ENCODE measurements at regions not wholly inside any gene's neighbourhood (a gene's known extent, or its start where the extent isn't known, plus 50 kb on each side); places are given as distances from the start of the nearest gene placed in this dataset.
A peak's percentile ranks its signal among the peaks of the same experiment; 100 is the strongest.

GRCh38 chr21:38619480-38619879, 121.2 kb upstream of the ERG start:
- no peak for DNase-seq

- no peak for DNase-seq
These were observed 121.8 kb upstream of the ERG start for GRCh38 chr21:38619992-38620479.

- no peak for DNase-seq
These were observed 122.9 kb upstream of the ERG start for GRCh38 chr21:38621132-38621531.

- DNase-seq = no peak
These were observed 124.0 kb upstream of the ERG start for GRCh38 chr21:38622081-38622826.

DNA sequence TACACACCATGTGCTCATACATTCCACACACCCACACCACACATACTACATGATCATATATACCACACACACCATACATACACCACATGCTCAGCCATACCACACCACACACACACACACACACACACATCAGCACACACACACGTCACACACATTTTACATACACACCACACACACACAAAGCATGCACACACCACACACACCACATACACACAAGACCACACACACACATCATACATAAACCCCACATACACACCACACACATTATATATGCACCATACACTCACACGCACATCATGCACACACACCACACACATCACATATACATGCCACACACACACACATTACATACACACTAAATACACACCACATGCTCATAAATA, 124.5 kb upstream of the ERG start:
- DNase-seq = no peak

DNA sequence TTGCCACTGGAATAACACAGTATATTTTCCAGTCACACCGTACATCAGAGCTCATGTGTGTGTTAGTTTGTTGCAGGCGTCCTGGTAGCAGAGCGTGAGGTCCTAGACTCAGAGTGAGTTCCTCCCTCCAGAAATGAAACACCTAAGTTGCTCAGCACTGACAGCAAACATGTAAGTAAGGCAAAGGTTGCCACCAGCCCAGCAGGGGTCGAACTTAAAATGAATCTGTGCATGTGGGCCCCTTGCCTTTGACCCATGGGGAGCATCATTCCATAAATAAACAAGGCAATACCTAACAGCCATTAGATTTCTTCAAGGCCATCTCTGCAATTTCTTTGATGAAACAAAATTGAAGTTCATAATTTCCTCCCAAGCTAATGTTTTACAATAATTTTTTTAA, 125.3 kb upstream of the ERG start:
- no peak for DNase-seq

GRCh38 chr21:38625000-38625399, 126.7 kb upstream of the ERG start:
- DNase-seq = no peak

GRCh38 chr21:38626306-38626705, 128.0 kb upstream of the ERG start:
- DNase-seq = no peak

- DNase-seq = no peak
These were observed 130.1 kb upstream of the ERG start for GRCh38 chr21:38628349-38628748.

GRCh38 chr21:38631206-38631605, 132.9 kb upstream of the ERG start:
- no peak for DNase-seq

DNA sequence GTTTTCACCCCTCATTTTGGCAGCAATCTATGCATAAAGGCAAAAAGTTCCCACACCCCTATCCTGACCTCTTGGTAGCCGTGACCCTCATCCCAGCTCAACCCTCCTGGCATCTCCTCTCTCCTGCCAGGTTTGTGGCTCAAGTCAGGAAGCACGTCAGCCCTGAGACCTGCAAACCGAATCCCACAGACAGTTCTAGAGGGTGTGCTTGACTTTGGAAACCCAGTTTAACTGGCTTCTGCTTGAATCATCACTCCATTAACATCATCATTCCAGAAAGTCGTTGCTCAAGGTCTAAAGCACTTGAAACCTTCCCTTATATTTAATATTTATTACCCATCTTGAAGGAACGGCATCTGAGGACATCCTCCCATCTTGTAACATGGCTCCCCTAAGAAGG, 133.4 kb upstream of the ERG start:
- no peak for DNase-seq

DNA sequence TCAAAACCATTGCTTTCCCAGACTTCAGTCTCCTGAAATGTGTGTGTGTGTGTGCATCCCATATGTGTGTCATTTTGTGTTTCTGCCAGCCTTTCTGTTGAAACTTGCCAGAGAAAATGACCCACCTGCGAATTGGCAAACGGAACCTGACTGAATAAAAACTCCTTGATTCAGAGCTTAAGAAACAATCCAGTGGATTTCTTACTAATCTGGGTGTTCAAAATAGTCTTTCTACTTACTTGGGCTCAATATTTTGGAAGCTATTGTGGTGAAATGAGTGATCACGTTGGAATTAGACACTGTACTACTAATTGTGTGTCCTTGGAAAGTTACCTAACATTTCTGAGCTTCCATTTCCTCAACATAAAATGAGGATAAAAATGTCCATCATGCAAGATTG, 138.9 kb upstream of the ERG start:
- DNase-seq = no peak

DNA sequence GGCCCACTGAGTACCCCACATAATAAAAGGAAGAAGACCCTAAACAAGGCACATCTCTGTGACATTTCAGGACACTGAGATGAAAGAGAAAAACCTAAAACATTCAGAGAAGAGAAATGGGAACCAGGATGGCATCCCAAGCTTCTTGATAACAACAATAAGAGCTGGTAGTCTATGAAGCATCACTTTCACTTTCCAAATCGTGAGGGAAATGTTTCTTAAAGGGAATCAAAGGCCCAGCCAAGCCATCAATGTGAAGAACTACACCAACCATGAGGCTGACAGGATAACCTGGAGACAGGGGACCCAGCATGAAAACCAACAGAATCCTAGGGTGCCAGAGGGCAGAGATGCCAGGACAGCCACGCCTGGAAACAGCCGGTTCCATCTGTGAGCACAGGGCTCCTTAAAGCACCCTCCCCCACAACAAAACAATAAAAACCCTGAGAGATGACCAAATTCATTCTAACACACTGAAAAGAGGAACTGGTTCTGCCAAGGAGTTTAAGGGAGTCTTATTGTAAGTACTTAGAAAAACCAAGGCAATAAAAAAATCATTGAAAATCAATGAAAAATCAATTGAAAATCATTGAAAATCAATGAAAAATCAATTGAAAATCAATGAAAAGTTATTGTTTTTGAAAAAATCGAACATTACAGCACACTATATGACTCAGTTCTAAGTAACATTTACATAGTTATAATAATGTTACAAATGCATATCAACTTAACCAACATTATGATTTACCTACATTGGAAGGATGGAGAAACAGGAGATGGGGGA, 141.5 kb upstream of the ERG start:
- no peak for DNase-seq

GRCh38 chr21:38640355-38640742, 142.1 kb upstream of the ERG start:
- DNase-seq = peak; percentile 10

- no peak for DNase-seq
These were observed 145.2 kb upstream of the ERG start for GRCh38 chr21:38643404-38644023.

- no peak for DNase-seq
These were observed 147.0 kb upstream of the ERG start for GRCh38 chr21:38645282-38645681.

DNA sequence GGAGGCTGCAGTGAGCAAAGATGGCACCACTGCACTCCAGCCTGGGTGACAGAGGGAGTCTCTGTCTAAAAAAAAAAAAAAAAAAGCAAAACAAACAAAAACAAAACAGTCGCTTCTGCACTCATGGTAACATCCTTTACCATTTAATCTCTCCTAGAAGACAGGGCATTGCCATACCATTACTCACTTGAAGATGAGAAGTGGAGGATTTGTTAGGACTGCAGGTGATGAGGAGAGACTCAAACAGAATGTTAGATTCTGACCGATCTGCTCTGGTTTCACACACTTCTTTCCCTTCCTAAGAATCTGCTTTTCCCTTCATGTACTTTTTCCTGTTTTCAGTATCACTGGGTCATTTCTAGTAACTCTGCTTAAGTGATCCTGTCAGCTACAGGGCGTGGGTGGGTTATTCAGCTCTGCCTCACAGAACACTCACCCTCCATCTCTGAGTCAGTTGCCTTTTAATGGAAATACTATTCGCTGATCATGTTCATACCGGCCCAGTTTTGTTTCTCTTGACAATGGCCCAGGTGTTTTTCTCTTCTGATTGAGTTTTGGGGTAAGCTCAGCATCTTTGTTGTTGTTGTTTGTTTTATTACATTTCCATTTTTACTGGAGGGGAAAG, 148.0 kb upstream of the ERG start:
- peak; percentile 69 for DNase-seq

- DNase-seq = peak; percentile 15
These were observed 150.8 kb upstream of the ERG start for GRCh38 chr21:38649120-38649519.

DNA sequence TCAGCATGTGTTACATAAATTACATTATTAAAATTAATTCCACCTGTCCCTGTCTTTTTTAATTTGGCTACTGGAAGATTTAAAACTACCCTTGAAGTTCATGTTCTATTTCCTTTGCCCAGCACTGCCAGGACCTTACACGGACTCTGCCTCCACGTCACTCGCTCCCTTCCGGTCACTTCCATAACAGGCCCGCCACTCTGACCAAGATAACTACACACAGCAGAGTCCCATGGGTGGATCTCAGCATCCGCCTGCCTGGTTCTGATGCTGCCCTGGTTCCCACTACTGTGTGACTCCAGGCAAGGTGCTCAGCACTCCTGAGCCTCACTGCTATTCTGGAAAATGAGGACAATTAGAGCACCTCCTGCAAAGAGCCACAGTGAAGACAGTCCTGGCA, 153.3 kb upstream of the ERG start:
- no peak for DNase-seq

- no peak for DNase-seq
These were observed 153.3 kb upstream of the ETS2 start for GRCh38 chr21:38652396-38652795.

DNA sequence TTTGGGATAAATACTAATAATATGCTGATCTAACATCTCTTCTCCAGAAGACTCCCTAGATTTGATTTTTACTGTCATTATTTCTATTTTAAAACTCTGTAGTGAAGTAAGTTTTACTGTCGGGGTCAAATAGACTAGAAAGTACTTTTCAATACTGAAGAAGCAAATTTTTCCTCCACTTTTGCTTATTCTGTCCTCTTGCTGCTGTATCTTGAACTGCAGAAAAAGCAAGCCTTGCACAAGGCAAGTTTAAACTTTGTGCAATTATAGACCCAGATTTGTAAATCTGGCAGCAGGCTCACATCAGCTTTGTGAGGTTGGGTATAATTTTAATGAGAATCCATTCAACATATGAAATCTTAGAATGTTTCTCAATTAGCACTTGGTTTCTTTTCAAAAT, 151.1 kb upstream of the ETS2 start:
- no peak for DNase-seq

DNA sequence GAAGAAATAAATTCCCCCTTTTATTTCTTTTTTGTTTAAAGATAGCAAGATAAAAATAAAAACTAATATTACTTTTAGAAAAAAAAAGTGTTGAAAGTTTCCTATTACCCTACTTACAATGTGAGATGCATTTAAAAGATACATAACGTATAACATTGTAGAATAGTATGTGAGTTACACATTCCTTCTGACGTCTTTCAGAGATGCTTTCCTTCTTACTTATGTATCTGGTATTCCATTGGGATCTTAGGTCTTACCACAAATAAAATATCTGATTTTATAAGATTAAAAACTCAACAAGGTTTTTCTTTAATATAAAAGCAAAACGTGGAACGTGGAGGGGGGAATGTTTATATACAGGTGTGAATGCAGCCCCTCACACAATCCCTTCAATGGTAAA, 147.2 kb upstream of the ETS2 start:
- no peak for DNase-seq

GRCh38 chr21:38659936-38660332, 145.8 kb upstream of the ETS2 start:
- DNase-seq = no peak
